Adrenal gland (tissue), 5 donors: ENCODE measurements at regions not wholly inside any gene's neighbourhood (a gene's known extent, or its start where the extent isn't known, plus 50 kb on each side); places are given as distances from the start of the nearest gene placed in this dataset.

Source experiments
- CTCF ChIP-seq, 6 experiments: fragments of 450-650 bp in 4 of 6; fragments of 200-600 bp in 2 of 6; sonication (generic) in 1 of 6; IDR thresholded peaks; 1 replicate in 5 of 6; 2 replicates in 1 of 6; pipeline versions ENCODE4 v1.5.1 to v1.8.0; 2016 to 2021; ENCODE audit warnings: antibody characterized with exemption in 6 of 6, mild to moderate bottlenecking in 2 of 6, moderate library complexity in 1 of 6
- POLR2A ChIP-seq, 2 donors: fragments of 450-650 bp; IDR thresholded peaks; one replicate each; pipeline ENCODE4 v1.6.1; 2017; ENCODE audit warnings: antibody characterized with exemption in 2 of 2, mild to moderate bottlenecking in 2 of 2, moderate library complexity in 1 of 2
- donor health status: DM: no; HTN: no; CAD: no.

GRCh38 chr2:183564726-183565125, 440.5 kb downstream of the NUP35 start:
- TF ChIP-seq POLR2A (IDR thresholded peaks at IDR 0.05) (no peak), CTCF (IDR thresholded peaks at IDR 0.05) (no peak)
